Epithelial cell of proximal tubule (primary cell): ENCODE measurements at regions not wholly inside any gene's neighbourhood (a gene's known extent, or its start where the extent isn't known, plus 50 kb on each side); places are given as distances from the start of the nearest gene placed in this dataset.

Source experiments
- DNase-seq: peaks from one replicate; pipeline ENCODE4 v3.0.0-alpha.2; 2011; ENCODE audit warnings: low read depth
- H3K4me3 ChIP-seq: 2 replicates; pipeline ENCODE4 v1.5.1; 2011; ENCODE audit warnings: low read depth, mild to moderate bottlenecking, low read length
- TF ChIP-seq, protein P1 (sequence below): conservative IDR thresholded peaks from 2 replicates; pipeline ENCODE4 v1.5.1; 2012; ENCODE audit warnings: low read depth, mild to moderate bottlenecking, low read length

DNA sequence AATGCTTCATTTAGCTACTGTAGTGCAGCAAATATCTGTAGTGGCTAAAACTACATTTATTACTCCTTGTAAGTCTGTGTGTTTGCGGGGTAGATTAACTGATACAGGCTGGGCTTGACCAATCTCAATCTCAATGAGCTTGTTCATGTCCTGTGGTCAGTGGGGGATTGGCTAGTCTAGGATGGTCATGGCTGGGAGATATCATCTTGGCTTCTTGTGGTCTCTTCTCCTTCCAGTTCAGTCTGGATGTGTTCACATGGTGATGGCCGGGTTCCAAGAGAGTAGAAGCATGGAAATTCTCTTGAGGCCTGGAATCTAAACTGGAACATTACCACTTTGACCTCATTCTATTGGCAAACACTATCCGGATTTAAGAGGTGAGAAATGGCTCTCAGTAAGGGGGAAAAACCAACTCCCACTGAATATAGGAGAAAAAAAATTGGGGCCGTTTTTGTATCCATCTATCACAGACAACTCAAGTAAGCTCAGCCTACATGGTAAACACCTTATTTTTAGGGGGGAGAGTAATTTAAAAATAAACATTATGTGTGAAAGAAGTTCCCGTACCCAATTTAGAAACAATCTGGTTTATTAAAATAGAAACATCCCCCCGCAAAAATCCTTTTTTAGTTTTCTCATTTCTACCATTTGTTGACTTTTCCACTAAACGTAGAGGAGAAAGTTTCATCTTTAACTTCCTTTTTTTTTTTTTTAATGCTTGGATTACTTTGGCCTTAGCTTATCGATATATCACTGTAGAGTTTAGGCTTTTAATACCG, 284.9 kb upstream of the TBC1D5 start:
- no peak overlapping the region for H3K4me3 ChIP-seq
- no peak for DNase-seq
- TF ChIP-seq, protein P1, sequence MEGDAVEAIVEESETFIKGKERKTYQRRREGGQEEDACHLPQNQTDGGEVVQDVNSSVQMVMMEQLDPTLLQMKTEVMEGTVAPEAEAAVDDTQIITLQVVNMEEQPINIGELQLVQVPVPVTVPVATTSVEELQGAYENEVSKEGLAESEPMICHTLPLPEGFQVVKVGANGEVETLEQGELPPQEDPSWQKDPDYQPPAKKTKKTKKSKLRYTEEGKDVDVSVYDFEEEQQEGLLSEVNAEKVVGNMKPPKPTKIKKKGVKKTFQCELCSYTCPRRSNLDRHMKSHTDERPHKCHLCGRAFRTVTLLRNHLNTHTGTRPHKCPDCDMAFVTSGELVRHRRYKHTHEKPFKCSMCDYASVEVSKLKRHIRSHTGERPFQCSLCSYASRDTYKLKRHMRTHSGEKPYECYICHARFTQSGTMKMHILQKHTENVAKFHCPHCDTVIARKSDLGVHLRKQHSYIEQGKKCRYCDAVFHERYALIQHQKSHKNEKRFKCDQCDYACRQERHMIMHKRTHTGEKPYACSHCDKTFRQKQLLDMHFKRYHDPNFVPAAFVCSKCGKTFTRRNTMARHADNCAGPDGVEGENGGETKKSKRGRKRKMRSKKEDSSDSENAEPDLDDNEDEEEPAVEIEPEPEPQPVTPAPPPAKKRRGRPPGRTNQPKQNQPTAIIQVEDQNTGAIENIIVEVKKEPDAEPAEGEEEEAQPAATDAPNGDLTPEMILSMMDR: no peak

DNA sequence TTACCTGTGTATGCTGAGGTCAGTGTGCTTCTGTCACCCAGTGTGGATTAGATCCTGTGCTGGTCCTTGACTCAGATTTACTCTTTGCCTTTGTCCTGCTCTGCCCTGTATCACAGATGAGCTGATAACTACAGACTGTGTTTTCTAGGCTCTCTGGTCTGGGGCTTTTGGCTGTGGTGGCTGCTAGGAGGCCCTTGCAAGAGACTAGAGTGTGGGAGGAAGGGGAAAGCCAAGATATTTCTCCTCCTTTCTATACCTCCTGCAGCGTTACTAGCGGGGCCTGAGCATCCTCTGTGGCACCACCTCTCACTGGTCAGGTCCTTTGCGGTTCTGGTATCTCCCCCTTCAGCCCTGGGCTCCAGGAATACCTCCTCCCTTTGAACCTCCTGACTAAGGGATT, 282.3 kb upstream of the TBC1D5 start:
- TF ChIP-seq, protein P1: no peak
- H3K4me3 ChIP-seq: no peak overlapping the region
- DNase-seq: no peak

DNA sequence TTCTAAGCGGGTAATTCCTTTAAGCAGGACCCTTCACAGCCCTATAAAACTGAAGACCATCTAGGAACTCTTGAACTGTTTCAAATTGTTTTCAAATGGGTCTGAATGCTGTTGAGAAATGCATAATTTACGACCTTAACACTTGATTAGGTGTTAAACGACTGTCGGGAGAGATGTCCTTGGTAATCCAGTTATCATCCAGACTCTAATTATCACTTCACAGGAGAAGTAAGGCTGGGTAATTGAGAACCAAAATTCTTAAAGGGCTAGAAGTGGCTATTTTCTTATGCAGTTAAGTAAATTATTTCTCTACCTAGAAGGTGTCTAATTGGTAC, 276.7 kb upstream of the TBC1D5 start:
- no peak for DNase-seq
- no peak overlapping the region for H3K4me3 ChIP-seq
- TF ChIP-seq, protein P1: no peak

DNA sequence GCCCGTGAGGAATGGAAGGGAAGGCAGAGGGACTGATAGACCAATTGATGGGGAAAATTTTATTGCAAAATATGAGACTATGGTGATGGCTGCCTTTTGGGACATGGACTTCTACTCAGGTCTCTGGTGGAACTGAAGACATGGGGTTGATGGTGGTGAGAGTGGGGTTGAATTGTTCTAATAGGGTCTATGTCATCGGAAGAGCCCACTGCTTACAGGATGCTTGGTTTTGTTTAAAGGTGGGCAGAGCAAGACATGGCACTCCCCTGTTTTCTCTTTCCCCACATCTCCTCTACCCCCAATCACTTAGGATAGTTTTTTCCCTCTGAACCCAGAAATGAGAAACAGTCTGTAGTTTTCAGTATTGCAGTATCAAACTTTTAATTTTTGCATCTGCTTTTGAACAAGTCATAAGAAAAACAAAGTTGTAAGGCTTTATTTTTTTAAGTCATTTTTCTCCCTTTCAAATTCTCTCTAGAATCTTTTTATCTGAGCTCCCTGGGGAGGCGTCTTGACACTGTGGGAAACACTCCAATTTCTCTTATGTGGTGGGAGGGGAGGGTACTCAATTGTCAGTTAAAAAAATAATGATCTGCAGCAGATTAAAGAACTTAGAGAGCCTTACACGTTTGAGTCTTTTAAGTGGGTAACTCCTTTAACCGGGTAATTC, 276.2 kb upstream of the TBC1D5 start:
- TF ChIP-seq, protein P1: no peak
- DNase-seq: no peak
- H3K4me3 ChIP-seq: no peak overlapping the region

DNA sequence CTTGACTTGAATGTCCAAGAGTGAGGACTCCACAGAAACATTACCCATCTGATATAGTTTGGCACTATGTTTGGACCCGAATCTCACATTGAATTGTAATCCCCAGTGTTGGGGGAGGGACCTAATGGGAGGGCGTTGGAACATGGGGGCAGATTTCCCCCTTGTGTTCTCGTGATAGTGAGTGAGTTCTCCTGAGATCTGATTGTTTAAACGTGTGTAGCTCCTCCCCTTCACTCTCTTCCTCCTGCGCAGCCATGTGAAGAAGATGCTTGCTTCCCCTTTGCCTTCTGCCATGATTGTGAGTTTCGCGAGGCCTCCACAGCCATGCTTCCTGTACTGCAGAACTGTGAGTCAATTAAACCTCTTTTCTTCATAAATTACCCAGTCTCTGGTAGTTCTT, 273.9 kb upstream of the TBC1D5 start:
- TF ChIP-seq, protein P1: no peak
- no peak for DNase-seq
- H3K4me3 ChIP-seq: no peak overlapping the region

DNA sequence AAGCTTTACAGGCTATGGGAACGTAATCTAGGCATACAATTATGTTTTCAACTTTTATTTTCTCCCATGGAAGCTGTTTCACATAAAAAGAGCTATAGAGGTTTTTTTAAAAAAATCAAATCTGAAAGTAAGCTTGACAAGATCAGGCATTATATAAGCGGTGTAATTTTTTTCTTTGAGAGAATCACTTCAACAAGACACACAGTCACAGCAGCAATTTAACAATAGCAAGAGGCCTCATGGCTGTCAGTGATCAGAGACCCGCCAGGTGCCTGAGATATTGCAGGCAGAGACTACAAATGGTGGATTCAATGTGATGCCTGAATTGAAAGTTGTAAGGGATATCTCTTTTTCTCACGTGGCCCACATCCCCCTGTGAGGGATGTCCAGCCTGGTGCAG, 270.5 kb upstream of the TBC1D5 start:
- TF ChIP-seq, protein P1: no peak
- no peak overlapping the region for H3K4me3 ChIP-seq
- DNase-seq: no peak

DNA sequence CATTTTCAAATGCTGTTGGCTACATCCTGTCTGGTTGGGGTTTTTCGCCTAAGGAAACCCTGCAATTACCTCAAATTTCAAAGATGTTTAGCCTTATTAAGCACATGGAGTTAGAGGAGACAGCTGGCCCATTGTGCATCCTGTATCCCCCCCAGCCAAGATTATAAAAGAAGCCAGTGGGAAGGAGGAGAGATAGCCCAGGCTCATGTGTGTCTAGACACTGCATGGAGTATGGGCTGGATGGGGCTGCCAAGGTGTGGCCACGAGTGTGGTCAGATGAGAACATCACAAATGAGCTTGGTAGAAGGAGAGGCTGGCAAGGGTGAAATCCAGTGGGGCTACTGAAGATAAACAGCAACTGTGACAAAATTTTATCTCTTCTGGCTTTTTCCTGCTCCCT, 270.0 kb upstream of the TBC1D5 start:
- DNase-seq: no peak

More for the DNA sequence above, 270.0 kb upstream of the TBC1D5 start:
- TF ChIP-seq, protein P1: no peak
- H3K4me3 ChIP-seq: no peak overlapping the region
